HL-60 (cell line): ENCODE measurements at regions not wholly inside any gene's neighbourhood (a gene's known extent, or its start where the extent isn't known, plus 50 kb on each side); places are given as distances from the start of the nearest gene placed in this dataset.

ENCODE experiments used
- CTCF ChIP-seq: IDR thresholded peaks from one replicate; pipeline ENCODE4 v1.5.1; 2011; ENCODE audit warnings: low read length, control low read depth, inconsistent platforms; ENCODE audit not compliant: insufficient read depth
- POLR2AphosphoS5 ChIP-seq: IDR thresholded peaks from 2 replicates; pipeline ENCODE4 v1.6.1; 2012; ENCODE audit warnings: low read depth
- REST ChIP-seq: IDR thresholded peaks from 2 replicates; pipeline ENCODE4 v1.6.1; 2012; ENCODE audit warnings: low read depth; ENCODE audit not compliant: insufficient replicate concordance

GRCh38 chr6:44672086-44672485 is 284.6 kb downstream of the CDC5L start:
- TF ChIP-seq POLR2AphosphoS5 (no peak), CTCF (no peak), REST (no peak)
